GM12864 (cell line): ENCODE measurements at regions not wholly inside any gene's neighbourhood (a gene's known extent, or its start where the extent isn't known, plus 50 kb on each side); places are given as distances from the start of the nearest gene placed in this dataset.

Experiments used
- DNase-seq: peaks from one replicate; pipeline ENCODE4 v3.0.0-alpha.2; 2011; ENCODE audit warnings: low read depth
- H3K4me3 ChIP-seq: 2 replicates; pipeline ENCODE4 v1.5.1; 2011; ENCODE audit warnings: mild to moderate bottlenecking, low read depth, low read length, control low read depth
- TF ChIP-seq, protein P1 (sequence below): IDR thresholded peaks from 2 replicates; pipeline ENCODE4 v1.5.1; 2011; ENCODE audit warnings: low read depth, mild to moderate bottlenecking, moderate library complexity, low read length, control low read depth, inconsistent platforms; ENCODE audit errors: missing control alignments

DNA sequence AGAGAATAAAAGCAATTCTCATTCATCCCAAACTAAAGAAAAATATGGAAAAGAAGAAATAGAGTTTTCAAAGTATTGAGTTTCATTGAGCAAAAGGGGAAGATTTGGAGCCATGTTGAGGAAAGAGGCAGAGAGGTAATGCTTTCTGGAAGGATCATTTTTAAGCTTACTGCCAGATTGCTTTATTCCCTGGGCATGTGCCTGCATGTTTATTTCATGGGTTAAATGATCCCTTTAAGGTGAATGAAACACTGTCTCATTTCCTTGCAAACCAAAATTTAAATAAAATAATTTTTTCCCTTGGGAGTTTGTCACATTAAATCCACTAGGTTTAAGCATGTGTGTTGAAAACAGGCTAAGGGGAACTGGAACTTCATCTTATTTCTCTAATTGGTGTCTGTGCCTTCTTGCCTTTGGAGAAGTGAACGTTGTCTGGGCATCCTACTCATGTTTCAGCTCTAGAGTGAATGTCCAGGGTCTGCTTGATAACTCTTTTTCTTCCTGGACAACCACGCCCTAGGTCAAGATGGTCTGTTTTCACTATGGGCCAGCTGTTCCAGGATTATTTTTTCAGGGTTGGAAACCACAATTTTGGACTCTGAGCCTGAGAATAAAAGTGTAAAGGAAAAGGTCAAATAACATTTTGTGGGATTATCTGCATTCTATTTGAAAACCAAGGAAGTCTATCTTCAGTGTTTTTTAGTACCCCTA lies 114.1 kb upstream of the ELL2 start:
- TF ChIP-seq, protein P1, sequence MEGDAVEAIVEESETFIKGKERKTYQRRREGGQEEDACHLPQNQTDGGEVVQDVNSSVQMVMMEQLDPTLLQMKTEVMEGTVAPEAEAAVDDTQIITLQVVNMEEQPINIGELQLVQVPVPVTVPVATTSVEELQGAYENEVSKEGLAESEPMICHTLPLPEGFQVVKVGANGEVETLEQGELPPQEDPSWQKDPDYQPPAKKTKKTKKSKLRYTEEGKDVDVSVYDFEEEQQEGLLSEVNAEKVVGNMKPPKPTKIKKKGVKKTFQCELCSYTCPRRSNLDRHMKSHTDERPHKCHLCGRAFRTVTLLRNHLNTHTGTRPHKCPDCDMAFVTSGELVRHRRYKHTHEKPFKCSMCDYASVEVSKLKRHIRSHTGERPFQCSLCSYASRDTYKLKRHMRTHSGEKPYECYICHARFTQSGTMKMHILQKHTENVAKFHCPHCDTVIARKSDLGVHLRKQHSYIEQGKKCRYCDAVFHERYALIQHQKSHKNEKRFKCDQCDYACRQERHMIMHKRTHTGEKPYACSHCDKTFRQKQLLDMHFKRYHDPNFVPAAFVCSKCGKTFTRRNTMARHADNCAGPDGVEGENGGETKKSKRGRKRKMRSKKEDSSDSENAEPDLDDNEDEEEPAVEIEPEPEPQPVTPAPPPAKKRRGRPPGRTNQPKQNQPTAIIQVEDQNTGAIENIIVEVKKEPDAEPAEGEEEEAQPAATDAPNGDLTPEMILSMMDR = no peak
- H3K4me3 ChIP-seq = no peak overlapping the region
- DNase-seq = no peak

DNA sequence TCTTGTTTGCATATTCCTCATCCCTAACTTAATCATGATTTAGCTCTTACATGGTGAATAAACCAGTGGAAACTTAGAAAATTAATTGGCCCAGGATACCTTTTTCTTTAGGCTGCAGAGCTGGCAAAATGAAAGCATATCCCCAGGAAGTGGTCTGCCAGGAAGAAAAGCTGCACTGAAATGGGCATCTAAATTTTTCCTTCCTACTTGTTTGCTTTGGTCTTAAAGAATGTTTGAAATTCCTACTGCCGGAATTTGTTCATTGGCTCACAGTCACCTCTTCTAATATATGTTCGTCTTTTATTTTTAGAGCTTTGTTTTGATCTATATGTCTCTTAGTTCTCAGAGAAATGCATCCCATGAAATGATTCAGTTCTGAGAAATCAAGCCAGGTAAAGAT lies 113.2 kb upstream of the ELL2 start:
- TF ChIP-seq, protein P1 = no peak
- DNase-seq = no peak
- no peak overlapping the region for H3K4me3 ChIP-seq

DNA sequence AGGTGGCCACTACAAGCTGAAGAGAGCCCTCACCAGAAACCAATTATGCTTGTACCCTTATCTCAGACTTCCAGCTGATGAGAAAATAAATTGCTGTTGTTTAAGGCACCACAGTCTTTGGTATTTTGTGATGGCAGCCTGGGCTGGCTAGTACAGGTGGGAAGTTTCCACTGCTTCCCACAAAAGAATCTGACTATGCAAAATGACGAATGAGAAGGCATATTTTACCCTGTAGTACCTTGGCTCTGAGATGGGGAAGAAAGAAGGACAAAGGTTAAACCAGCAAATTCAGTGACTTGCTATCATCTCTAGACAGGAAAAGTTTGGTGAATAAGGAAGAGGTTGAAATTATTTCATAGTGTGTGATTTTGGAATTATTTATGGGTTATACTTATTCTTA lies 112.8 kb upstream of the ELL2 start:
- DNase-seq = no peak
- TF ChIP-seq, protein P1 = no peak
- H3K4me3 ChIP-seq = no peak overlapping the region

DNA sequence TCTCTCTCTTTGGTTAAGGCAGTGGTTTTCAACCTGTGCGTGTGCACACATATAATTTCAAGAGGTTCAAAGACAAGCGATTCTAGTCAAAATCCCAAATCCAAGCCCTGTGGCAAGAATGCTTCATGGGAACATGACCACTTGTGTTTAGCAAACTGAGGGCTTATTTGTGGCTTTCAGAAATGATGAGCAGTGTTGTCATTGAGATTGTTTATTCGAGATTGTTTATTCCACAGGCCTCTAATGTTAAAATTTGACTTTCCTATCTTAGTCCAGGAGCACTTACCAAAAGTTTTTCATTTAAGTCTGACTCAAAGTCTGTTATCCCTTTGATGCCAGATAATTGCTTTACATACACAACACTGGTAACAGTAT lies 111.1 kb upstream of the ELL2 start:
- TF ChIP-seq, protein P1 = no peak
- H3K4me3 ChIP-seq = no peak overlapping the region
- DNase-seq = no peak

DNA sequence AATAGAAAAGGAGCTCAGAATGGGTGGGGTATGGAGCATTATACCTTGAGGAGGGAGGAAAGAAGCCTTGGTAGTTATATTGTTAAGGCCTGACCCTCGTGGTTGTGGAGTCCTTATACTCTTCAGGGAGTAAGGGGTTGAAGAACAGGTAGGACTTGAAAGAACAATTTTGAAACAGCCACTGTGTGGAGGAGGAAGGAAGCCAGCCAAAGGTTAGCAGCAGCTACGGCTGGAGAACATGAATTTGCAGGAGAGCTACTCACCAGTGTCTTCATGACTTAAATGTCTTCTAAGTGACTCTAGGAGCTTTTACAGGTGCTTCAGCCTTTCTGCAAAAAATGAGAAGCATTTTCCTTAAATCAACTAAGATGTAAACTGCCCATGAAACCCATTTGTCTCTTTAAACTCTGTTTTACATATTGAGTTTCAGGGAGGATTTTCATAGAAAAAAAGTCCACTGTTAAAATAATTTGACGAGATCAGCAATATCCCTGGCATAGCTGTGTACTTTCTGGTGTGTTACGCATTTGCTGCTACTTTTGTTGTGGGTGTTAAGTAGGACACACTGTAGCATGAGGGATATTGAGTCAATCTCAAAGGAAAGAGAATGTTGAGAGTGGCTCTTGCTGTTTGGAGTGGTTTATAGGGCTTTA lies 110.6 kb upstream of the ELL2 start:
- TF ChIP-seq, protein P1 = no peak
- no peak for DNase-seq
- H3K4me3 ChIP-seq = no peak overlapping the region

DNA sequence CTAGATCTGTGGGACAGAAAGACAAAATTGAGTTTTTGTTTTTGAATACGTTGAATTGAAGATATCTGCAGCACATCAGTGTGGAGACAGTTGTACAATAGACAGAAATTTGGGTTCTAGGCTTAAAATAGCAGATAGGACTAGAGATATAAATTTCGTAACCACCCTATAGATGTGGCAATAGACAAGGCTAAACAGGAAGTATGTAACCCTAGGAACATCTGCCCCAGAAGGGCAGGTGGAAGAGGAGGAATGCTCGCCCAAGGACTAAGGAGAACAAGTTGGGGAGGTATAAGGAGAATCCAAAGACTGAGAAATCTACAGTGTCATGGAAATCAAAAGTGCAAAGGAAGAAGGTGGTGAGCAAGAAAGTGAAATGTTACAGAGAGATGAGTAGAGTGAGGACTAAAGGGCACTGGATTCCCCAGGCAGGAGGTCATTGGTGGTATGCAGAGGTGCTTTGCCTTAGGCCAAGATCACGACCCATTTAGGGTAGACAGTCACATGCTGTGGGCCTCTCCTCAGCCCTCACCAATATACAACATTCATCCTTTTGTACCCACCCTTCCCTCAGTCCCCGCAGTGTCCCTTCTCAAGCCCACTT lies 109.1 kb upstream of the ELL2 start:
- DNase-seq = no peak
- no peak overlapping the region for H3K4me3 ChIP-seq
- TF ChIP-seq, protein P1 = no peak
